Caco-2 (cell line): ENCODE measurements at regions not wholly inside any gene's neighbourhood (a gene's known extent, or its start where the extent isn't known, plus 50 kb on each side); places are given as distances from the start of the nearest gene placed in this dataset.

ENCODE experiments used
- BruUV-seq: library from RNA; stranded (reverse); fragments of 400-500 nt; replicated peaks from 2 replicates; lab custom pipeline; 2021; lab: Mats Ljungman, UMichigan
- CTCF ChIA-PET: fragments of 300-600 bp; sonication (Branson Sonifier 250); formaldehyde crosslinking; loops from one replicate; lab custom pipeline; 2022; ENCODE audit warnings: antibody characterized with exemption; lab: Charles Lee
- POLR2A ChIA-PET: fragments of 300-600 bp; sonication (Branson Sonifier 250); formaldehyde crosslinking; loops from one replicate; lab custom pipeline; 2022; ENCODE audit warnings: antibody characterized with exemption; lab: Charles Lee
- DNase-seq, 2 experiments: peaks; one replicate each; pipeline versions ENCODE4 v3.0.0 to v3.0.0-alpha.2; 2020 to 2022
- H3K27me3 ChIP-seq: replicated peaks from 2 replicates; pipeline ENCODE4 v1.6.0; 2011; ENCODE audit warnings: low read length; ENCODE audit not compliant: control insufficient read depth, insufficient read depth
- H3K36me3 ChIP-seq: 2 replicates; pipeline ENCODE4 v1.5.1; 2011; ENCODE audit warnings: low read length; ENCODE audit not compliant: control insufficient read depth, insufficient read depth
- H3K4me1 ChIP-seq: fragments of 250-450 bp; sonication (Bioruptor Pico); 2 replicates; pipeline ENCODE4 v1.5.1; 2020; ENCODE audit warnings: mild to moderate bottlenecking
- H3K4me3 ChIP-seq: 2 replicates; pipeline ENCODE4 v1.5.1; 2011; ENCODE audit warnings: low read depth, mild to moderate bottlenecking, control low read depth, low read length
- H3K9me3 ChIP-seq: fragments of 250-450 bp; sonication (Bioruptor Pico); 2 replicates; pipeline ENCODE4 v1.5.1; 2020; ENCODE audit warnings: mild to moderate bottlenecking, moderate library complexity
- H3K27ac Mint-ChIP-seq: one replicate; pipeline ENCODE4 v1.8.0; 2022; ENCODE audit warnings: mixed read lengths; ENCODE audit not compliant: unreplicated experiment
- H3K27me3 Mint-ChIP-seq: one replicate; pipeline ENCODE4 v1.8.0; 2022; ENCODE audit warnings: mixed read lengths; ENCODE audit not compliant: insufficient read depth, unreplicated experiment
- H3K36me3 Mint-ChIP-seq: one replicate; pipeline ENCODE4 v1.8.0; 2022; ENCODE audit warnings: mild to moderate bottlenecking, mixed read lengths; ENCODE audit not compliant: insufficient read depth, unreplicated experiment
- H3K4me1 Mint-ChIP-seq: one replicate; pipeline ENCODE4 v1.8.0; 2022; ENCODE audit warnings: low read depth, mixed read lengths; ENCODE audit not compliant: unreplicated experiment
- H3K4me3 Mint-ChIP-seq: one replicate; pipeline ENCODE4 v1.8.0; 2022; ENCODE audit warnings: mild to moderate bottlenecking, moderate library complexity, mixed read lengths; ENCODE audit not compliant: unreplicated experiment
- H3K9me3 Mint-ChIP-seq: one replicate; pipeline ENCODE4 v1.8.0; 2022; ENCODE audit warnings: mixed read lengths; ENCODE audit not compliant: unreplicated experiment
- intact Hi-C: fragments of 100-400 bp; cut with micrococcal nuclease; formaldehyde crosslinking; loops from one replicate; pipeline ENCODE4 v1.10.0; 2022; ENCODE audit not compliant: unreplicated experiment
- TF ChIP-seq, protein P1 (sequence below), 2 experiments: fragments of 200-600 bp in 1 of 2; IDR thresholded peaks; 1 replicate in 1 of 2; 2 replicates in 1 of 2; pipeline versions ENCODE4 v1.5.1 to v1.8.0; 2011 to 2022; ENCODE audit warnings: antibody characterized with exemption in 1 of 2, control low read depth in 1 of 2, inconsistent platforms in 1 of 2, low read depth in 1 of 2, low read length in 1 of 2, mild to moderate bottlenecking in 1 of 2, moderate library complexity in 1 of 2; ENCODE audit not compliant: insufficient read depth in 1 of 2, severe bottlenecking in 1 of 2, unreplicated experiment in 1 of 2

- POLR2A ChIA-PET: no interaction called here
- H3K27ac Mint-ChIP-seq: no peak overlapping the region
Observed at GRCh38 chr4:15260758-15261157, 167.1 kb upstream of the C1QTNF7 start.

GRCh38 chr4:15262396-15262795, 165.4 kb upstream of the C1QTNF7 start:
- Histone ChIP-seq H3K4me3 (no peak overlapping the region), H3K4me1 (no peaks in the 10 kb centered on the region), H3K27me3 (no peaks in the 10 kb centered on the region), H3K9me3 (no peaks in the 10 kb centered on the region), H3K36me3 (no peaks in the 10 kb centered on the region)
- Mint-ChIP-seq H3K4me3 (no peak overlapping the region), H3K4me1 (no peaks in the 10 kb centered on the region), H3K36me3 (no peaks in the 10 kb centered on the region), H3K9me3 (no peaks in the 10 kb centered on the region), H3K27me3 (no peaks in the 10 kb centered on the region), H3K27ac (no peak overlapping the region)
- ChIA-PET CTCF (no interaction called here), POLR2A (no interaction called here)
- no TSS peak for BruUV-seq
- intact Hi-C loops: no loop called here
- no peak for DNase-seq
- TF ChIP-seq, protein P1, sequence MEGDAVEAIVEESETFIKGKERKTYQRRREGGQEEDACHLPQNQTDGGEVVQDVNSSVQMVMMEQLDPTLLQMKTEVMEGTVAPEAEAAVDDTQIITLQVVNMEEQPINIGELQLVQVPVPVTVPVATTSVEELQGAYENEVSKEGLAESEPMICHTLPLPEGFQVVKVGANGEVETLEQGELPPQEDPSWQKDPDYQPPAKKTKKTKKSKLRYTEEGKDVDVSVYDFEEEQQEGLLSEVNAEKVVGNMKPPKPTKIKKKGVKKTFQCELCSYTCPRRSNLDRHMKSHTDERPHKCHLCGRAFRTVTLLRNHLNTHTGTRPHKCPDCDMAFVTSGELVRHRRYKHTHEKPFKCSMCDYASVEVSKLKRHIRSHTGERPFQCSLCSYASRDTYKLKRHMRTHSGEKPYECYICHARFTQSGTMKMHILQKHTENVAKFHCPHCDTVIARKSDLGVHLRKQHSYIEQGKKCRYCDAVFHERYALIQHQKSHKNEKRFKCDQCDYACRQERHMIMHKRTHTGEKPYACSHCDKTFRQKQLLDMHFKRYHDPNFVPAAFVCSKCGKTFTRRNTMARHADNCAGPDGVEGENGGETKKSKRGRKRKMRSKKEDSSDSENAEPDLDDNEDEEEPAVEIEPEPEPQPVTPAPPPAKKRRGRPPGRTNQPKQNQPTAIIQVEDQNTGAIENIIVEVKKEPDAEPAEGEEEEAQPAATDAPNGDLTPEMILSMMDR (IDR thresholded peaks at IDR 0.05; ENCODE audit: insufficient read depth in 1 of 2, low read depth in 1 of 2, low read length in 1 of 2, severe bottlenecking in 1 of 2, unreplicated experiment in 1 of 2): no peak

More at GRCh38 chr4:15260758-15261157, 167.1 kb upstream of the C1QTNF7 start:
- TF ChIP-seq, protein P1 (IDR thresholded peaks at IDR 0.05; ENCODE audit: insufficient read depth in 1 of 2, low read depth in 1 of 2, low read length in 1 of 2, severe bottlenecking in 1 of 2, unreplicated experiment in 1 of 2): no peak
- H3K36me3 Mint-ChIP-seq: no peaks in the 10 kb centered on the region
- no peak for DNase-seq
- H3K4me3 ChIP-seq: no peak overlapping the region
- H3K27me3 Mint-ChIP-seq: peaks cover 5% of the 10 kb centered on the region
- intact Hi-C loops: no loop called here
- no peaks in the 10 kb centered on the region for H3K9me3 Mint-ChIP-seq
- no peaks in the 10 kb centered on the region for H3K9me3 ChIP-seq
- H3K4me1 ChIP-seq: no peaks in the 10 kb centered on the region
- no peak overlapping the region for H3K4me3 Mint-ChIP-seq
- CTCF ChIA-PET: interaction anchor here (0.6 kb wide), 1 partner anchor 246 kb away, joined by 3 read pairs; no protein-coding TSS in a partner anchor
- no peaks in the 10 kb centered on the region for H3K36me3 ChIP-seq
- H3K27me3 ChIP-seq: no peaks in the 10 kb centered on the region
- no TSS peak for BruUV-seq
- H3K4me1 Mint-ChIP-seq: no peaks in the 10 kb centered on the region

- H3K4me3 ChIP-seq: no peak overlapping the region
- intact Hi-C loops: no loop called here
- H3K9me3 ChIP-seq: peaks cover 11% of the 10 kb centered on the region; the same call in 1 of the 2 replicates
- no peaks in the 10 kb centered on the region for H3K4me1 Mint-ChIP-seq
- no peaks in the 10 kb centered on the region for H3K27me3 ChIP-seq
- H3K27ac Mint-ChIP-seq: no peak overlapping the region
- H3K4me1 ChIP-seq: no peaks in the 10 kb centered on the region
- peaks cover 10% of the 10 kb centered on the region for H3K9me3 Mint-ChIP-seq
- ChIA-PET CTCF (no interaction called here), POLR2A (no interaction called here)
- no peak for DNase-seq
- H3K4me3 Mint-ChIP-seq: no peak overlapping the region
- TF ChIP-seq, protein P1 (IDR thresholded peaks at IDR 0.05; ENCODE audit: insufficient read depth in 1 of 2, low read depth in 1 of 2, low read length in 1 of 2, severe bottlenecking in 1 of 2, unreplicated experiment in 1 of 2): no peak
- H3K36me3 ChIP-seq: no peaks in the 10 kb centered on the region
- H3K36me3 Mint-ChIP-seq: no peaks in the 10 kb centered on the region
- BruUV-seq: no TSS peak
- no peaks in the 10 kb centered on the region for H3K27me3 Mint-ChIP-seq
Observed at GRCh38 chr4:15270201-15270600, 157.6 kb upstream of the C1QTNF7 start.
